ENCODE measurements at regions not wholly inside any gene's neighbourhood (a gene's known extent, or its start where the extent isn't known, plus 50 kb on each side); places are given as distances from the start of the nearest gene placed in this dataset.
"Not testable (repeated sequence)": the region's sequence is repeated elsewhere in the genome, so short reads cannot be mapped to it uniquely, and the experiment has no call there.

- DNase-seq: no peak
Observed at GRCh38 chr4:149988087-149988410, 90.2 kb upstream of the DCLK2 start.

- DNase-seq: no peak
Observed at GRCh38 chr4:149993030-149993429, 85.2 kb upstream of the DCLK2 start.

- DNase-seq: no peak
Observed at GRCh38 chr4:149995134-149995756, 83.0 kb upstream of the DCLK2 start.

- DNase-seq: no peak
Observed at GRCh38 chr4:149997881-149998421, 80.3 kb upstream of the DCLK2 start.

GRCh38 chr4:149999485-150000074, 78.7 kb upstream of the DCLK2 start:
- peak; percentile 24 for DNase-seq

GRCh38 chr4:150001815-150002214, 76.4 kb upstream of the DCLK2 start:
- no peak for DNase-seq

GRCh38 chr4:150002561-150002960, 75.7 kb upstream of the DCLK2 start:
- no peak for DNase-seq

- DNase-seq: no peak
Observed at GRCh38 chr4:150004481-150004880, 73.8 kb upstream of the DCLK2 start.

GRCh38 chr4:150005537-150005936, 72.7 kb upstream of the DCLK2 start:
- DNase-seq: no peak

GRCh38 chr4:150006197-150006596, 72.0 kb upstream of the DCLK2 start:
- DNase-seq: no peak

- no peak for DNase-seq
Observed at GRCh38 chr4:150007512-150007911, 70.7 kb upstream of the DCLK2 start.

- no peak for DNase-seq
Observed at GRCh38 chr4:150008546-150008945, 69.7 kb upstream of the DCLK2 start.

- no peak for DNase-seq
Observed at GRCh38 chr4:150009533-150009932, 68.7 kb upstream of the DCLK2 start.

GRCh38 chr4:150010525-150011126, 67.6 kb upstream of the DCLK2 start:
- peak; percentile 1 for DNase-seq

GRCh38 chr4:150012851-150013360, 65.3 kb upstream of the DCLK2 start:
- DNase-seq: no peak

GRCh38 chr4:150015910-150016309, 62.3 kb upstream of the DCLK2 start:
- not testable (repeated sequence) for DNase-seq

- DNase-seq: not testable (repeated sequence)
Observed at GRCh38 chr4:150016621-150017020, 61.6 kb upstream of the DCLK2 start.

- no peak for DNase-seq
Observed at GRCh38 chr4:150018257-150018656, 60.0 kb upstream of the DCLK2 start.

- no peak for DNase-seq
Observed at GRCh38 chr4:150021483-150021882, 56.8 kb upstream of the DCLK2 start.

- no peak for DNase-seq
Observed at GRCh38 chr4:150023489-150023888, 54.8 kb upstream of the DCLK2 start.

GRCh38 chr4:150026987-150027386, 51.3 kb upstream of the DCLK2 start:
- DNase-seq: not testable (repeated sequence)

All from NCI-H2107 (cell line).